Epithelial cell of proximal tubule (primary cell): ENCODE measurements at regions not wholly inside any gene's neighbourhood (a gene's known extent, or its start where the extent isn't known, plus 50 kb on each side); places are given as distances from the start of the nearest gene placed in this dataset.

Experiments used
- DNase-seq: peaks from one replicate; pipeline ENCODE4 v3.0.0-alpha.2; 2011; ENCODE audit warnings: low read depth
- H3K4me3 ChIP-seq: 2 replicates; pipeline ENCODE4 v1.5.1; 2011; ENCODE audit warnings: low read depth, mild to moderate bottlenecking, low read length
- TF ChIP-seq, protein P1 (sequence below): conservative IDR thresholded peaks from 2 replicates; pipeline ENCODE4 v1.5.1; 2012; ENCODE audit warnings: low read depth, mild to moderate bottlenecking, low read length

DNA sequence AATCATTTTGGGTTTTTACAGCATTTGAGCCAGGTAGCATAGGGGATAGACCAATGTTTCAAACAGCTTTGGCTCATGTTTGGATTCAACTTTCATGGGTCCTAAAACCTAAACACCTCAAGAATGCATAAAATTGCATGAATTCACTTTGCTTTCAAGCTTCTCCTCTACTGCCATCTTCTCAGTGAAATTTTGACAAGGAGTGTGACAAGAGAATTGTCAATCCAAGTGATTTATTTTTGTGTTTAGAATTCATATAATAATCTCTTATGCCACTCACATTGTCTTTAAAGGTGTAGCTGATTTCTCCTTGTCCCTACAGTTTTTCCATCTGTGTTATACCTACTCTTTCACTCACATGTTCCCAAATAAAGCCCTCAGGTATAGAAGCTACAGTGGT lies 264.8 kb upstream of the RND3 start:
- no peak for DNase-seq
- TF ChIP-seq, protein P1, sequence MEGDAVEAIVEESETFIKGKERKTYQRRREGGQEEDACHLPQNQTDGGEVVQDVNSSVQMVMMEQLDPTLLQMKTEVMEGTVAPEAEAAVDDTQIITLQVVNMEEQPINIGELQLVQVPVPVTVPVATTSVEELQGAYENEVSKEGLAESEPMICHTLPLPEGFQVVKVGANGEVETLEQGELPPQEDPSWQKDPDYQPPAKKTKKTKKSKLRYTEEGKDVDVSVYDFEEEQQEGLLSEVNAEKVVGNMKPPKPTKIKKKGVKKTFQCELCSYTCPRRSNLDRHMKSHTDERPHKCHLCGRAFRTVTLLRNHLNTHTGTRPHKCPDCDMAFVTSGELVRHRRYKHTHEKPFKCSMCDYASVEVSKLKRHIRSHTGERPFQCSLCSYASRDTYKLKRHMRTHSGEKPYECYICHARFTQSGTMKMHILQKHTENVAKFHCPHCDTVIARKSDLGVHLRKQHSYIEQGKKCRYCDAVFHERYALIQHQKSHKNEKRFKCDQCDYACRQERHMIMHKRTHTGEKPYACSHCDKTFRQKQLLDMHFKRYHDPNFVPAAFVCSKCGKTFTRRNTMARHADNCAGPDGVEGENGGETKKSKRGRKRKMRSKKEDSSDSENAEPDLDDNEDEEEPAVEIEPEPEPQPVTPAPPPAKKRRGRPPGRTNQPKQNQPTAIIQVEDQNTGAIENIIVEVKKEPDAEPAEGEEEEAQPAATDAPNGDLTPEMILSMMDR, result no peak
- H3K4me3 ChIP-seq, result no peak overlapping the region

- no peak overlapping the region for H3K4me3 ChIP-seq
- TF ChIP-seq, protein P1, result no peak
- no peak for DNase-seq
Observed at GRCh38 chr2:150750720-150751119, 263.3 kb upstream of the RND3 start.

DNA sequence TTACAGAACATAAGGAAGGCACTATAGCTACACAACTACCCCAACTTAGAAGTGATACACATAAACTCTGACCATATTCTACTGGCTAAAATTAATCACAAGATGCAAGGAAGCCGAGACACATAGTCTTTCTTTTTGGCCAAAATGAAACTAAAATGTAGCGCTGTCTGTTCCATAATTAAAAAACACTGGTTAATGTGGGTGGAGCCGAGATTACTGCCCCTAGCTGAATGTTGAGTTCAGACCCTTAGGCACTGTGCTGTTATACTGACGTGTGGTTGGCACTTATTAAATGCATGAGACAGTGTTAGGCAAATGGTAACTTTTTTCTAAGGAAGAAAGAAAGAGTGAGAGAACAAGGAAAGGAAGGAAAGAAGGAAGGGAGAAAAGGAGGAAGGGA lies 254.6 kb upstream of the RND3 start:
- no peak for DNase-seq
- no peak overlapping the region for H3K4me3 ChIP-seq
- TF ChIP-seq, protein P1, result no peak

GRCh38 chr2:150735894-150736498 lies 248.5 kb upstream of the RND3 start:
- TF ChIP-seq, protein P1, result no peak
- H3K4me3 ChIP-seq, result no peak overlapping the region
- DNase-seq, result no peak

DNA sequence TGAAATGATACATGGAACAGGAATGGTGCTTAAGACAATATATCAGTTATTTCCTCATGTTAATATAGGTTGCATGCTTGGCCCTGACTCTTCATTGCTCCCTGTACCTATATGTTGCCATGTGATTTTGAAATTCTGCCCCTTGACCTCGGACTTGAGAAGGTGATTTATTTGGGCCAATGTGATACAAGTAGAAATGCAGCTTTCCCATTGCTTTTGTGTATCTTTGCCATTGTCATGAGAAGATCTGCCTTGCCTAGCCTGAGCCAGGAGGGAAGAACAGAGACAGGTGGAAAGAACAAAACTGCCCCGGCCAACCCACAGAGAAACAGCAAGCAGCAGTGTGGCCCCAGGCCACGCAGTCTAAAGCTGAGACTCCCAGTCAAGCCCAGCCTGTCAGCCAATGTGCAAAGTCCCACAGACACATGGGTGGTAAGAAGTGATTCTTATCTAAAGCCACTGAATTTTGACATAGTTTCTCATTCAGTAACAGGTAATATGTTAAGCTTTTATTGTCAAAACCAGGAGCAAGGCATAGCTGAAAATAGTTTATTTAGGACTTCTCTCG lies 245.7 kb upstream of the RND3 start:
- H3K4me3 ChIP-seq, result no peak overlapping the region
- TF ChIP-seq, protein P1, result no peak
- DNase-seq, result no peak

DNA sequence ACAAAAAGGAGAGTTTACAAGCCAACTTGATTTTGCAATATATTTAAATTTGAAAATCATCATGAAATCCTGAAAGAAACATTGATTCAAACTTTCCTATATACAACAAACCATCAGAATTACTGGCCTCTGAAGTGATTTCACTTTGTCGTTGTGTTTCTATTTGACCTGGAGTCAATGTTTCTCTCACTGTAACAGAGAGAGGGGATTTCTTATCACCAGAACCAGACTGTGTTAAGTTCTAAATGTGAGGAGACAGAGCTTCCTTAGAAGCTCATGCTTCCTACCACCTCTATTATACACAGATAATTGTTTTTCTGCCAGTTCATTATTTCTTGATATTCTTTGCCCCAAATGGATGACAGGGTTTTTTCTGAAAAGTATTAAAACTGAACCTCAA lies 245.0 kb upstream of the RND3 start:
- DNase-seq, result no peak
- TF ChIP-seq, protein P1, result no peak
- H3K4me3 ChIP-seq, result no peak overlapping the region

GRCh38 chr2:150732064-150732463 lies 244.6 kb upstream of the RND3 start:
- peak; percentile 89 for DNase-seq
- no peak overlapping the region for H3K4me3 ChIP-seq
- TF ChIP-seq, protein P1, result no peak
